Transverse colon (tissue), 4 donors: ENCODE measurements at regions not wholly inside any gene's neighbourhood (a gene's known extent, or its start where the extent isn't known, plus 50 kb on each side); places are given as distances from the start of the nearest gene placed in this dataset.

Source experiments
- DNase-seq: peaks from one replicate; pipeline ENCODE4 v3.0.0-alpha.2; 2019
- H3K27ac ChIP-seq, 4 donors: fragments of 200-600 bp; sonication (generic); 2 replicates each; pipeline ENCODE4 v1.5.1; 2016 to 2018; ENCODE audit warnings: inconsistent platforms in 4 of 4
- H3K27me3 ChIP-seq: fragments of 200-600 bp; sonication (generic); 2 replicates; pipeline ENCODE4 v1.5.1; 2017; ENCODE audit warnings: inconsistent platforms
- H3K36me3 ChIP-seq, 4 donors: fragments of 200-600 bp; sonication (generic); 2 replicates each; pipeline ENCODE4 v1.5.1; 2017 to 2019; ENCODE audit warnings: inconsistent platforms in 4 of 4
- H3K4me1 ChIP-seq, 4 donors: fragments of 200-600 bp; sonication (generic); 2 replicates each; pipeline ENCODE4 v1.5.1; 2017 to 2020; ENCODE audit warnings: inconsistent platforms in 4 of 4
- H3K4me3 ChIP-seq, 4 donors: fragments of 200-600 bp; sonication (generic); 1 replicate in 1 of 4; 2 replicates in 3 of 4; pipeline versions ENCODE4 v1.5.1 to v1.6.1; 2017 to 2019; ENCODE audit warnings: inconsistent platforms in 4 of 4
- H3K9me3 ChIP-seq, 2 donors: fragments of 200-600 bp; sonication (generic); 2 replicates each; pipeline ENCODE4 v1.5.1; 2017 to 2019; ENCODE audit warnings: inconsistent platforms in 2 of 2
- CTCF ChIP-seq, 5 experiments: fragments of 200-600 bp in 3 of 5; fragments of 450-650 bp in 2 of 5; sonication (generic) in 3 of 5; IDR thresholded peaks; 1 replicate in 2 of 5; 2 replicates in 3 of 5; pipeline ENCODE4 v1.5.1; 2016 to 2017; ENCODE audit warnings: antibody characterized with exemption in 5 of 5, inconsistent platforms in 3 of 5, mild to moderate bottlenecking in 2 of 5, moderate library complexity in 1 of 5
- EP300 ChIP-seq: sonication (generic); formaldehyde crosslinking; IDR thresholded peaks from one replicate; pipeline ENCODE4 v1.6.1; 2017; ENCODE audit warnings: antibody characterized with exemption, low read depth
- POLR2A ChIP-seq: fragments of 450-650 bp; IDR thresholded peaks from one replicate; pipeline ENCODE4 v1.6.1; 2016; ENCODE audit warnings: antibody characterized with exemption, mild to moderate bottlenecking, moderate library complexity
- POLR2AphosphoS5 ChIP-seq, 3 donors: sonication (generic); formaldehyde crosslinking; IDR thresholded peaks; one replicate each; pipeline ENCODE4 v1.6.1; 2016; ENCODE audit warnings: antibody characterized with exemption in 3 of 3
- whole genome bisulfite sequencing, 2 donors: methylation state at CpG; one replicate each; pipeline ENCODE4 v1.1.5; 2018; ENCODE audit warnings: low coverage in 1 of 2; 5-methylcytosine and 5-hydroxymethylcytosine counted together
- in situ Hi-C, 4 donors: fragments of 200-750 bp; cut with MboI; loops; one replicate each; pipeline versions ENCODE4 v1.15.0 to v1.15.1; 2017; ENCODE audit warnings: low sequenced_read_pairs in 3 of 4, low pct_ligation_motif_present in 1 of 4, low pct_unique_long_range_greater_than_20kb in 1 of 4
- intact Hi-C: fragments of 100-400 bp; cut with DNase I; formaldehyde crosslinking; loops from one replicate; pipeline ENCODE4 v1.15.1; 2023; ENCODE audit warnings: low total_unique reads

GRCh38 chr2:217363470-217363869 is 503.6 kb upstream of the TNP1 start:
- in situ Hi-C loops (no loop called here), intact Hi-C loops (no loop called here)
- Histone ChIP-seq H3K9me3 (no peaks in the 10 kb centered on the region), H3K36me3 (no peaks in the 10 kb centered on the region), H3K4me3 (no peak overlapping the region), H3K27me3 (no peaks in the 10 kb centered on the region), H3K27ac (peak overlapping the region in 1 of 4 donors; percentile 82), H3K4me1 (peaks cover 3 to 19% (median 8%) of the 10 kb centered on the region in 4 donors)
- no peak for TF ChIP-seq POLR2AphosphoS5 (IDR thresholded peaks at IDR 0.05)
- no peak for TF ChIP-seq POLR2A
- no peak for TF ChIP-seq CTCF (IDR thresholded peaks at IDR 0.05)
- no peak for TF ChIP-seq EP300
- 69% methylated on average over 2 to 3 of the region's 3 CpGs for WGBS, 2 donors
- DNase-seq: no peak

- intact Hi-C loops (no loop called here), in situ Hi-C loops (no loop called here)
- WGBS, 2 donors: 60 to 86% methylated on average over 1 to 5 of the region's 5 CpGs
- Histone ChIP-seq H3K4me3 (no peak overlapping the region), H3K27ac (peak overlapping the region; percentile 71 to 82 (median 76)), H3K4me1 (peaks cover 3 to 19% (median 8%) of the 10 kb centered on the region in 4 donors), H3K9me3 (no peaks in the 10 kb centered on the region), H3K36me3 (no peaks in the 10 kb centered on the region), H3K27me3 (no peaks in the 10 kb centered on the region)
- TF ChIP-seq EP300 (no peak), CTCF (IDR thresholded peaks at IDR 0.05) (no peak), POLR2AphosphoS5 (IDR thresholded peaks at IDR 0.05) (no peak), POLR2A (no peak)
- no peak for DNase-seq
Observed at GRCh38 chr2:217362710-217363109, 502.8 kb upstream of the TNP1 start.

- Histone ChIP-seq H3K36me3 (no peaks in the 10 kb centered on the region), H3K27me3 (no peaks in the 10 kb centered on the region), H3K27ac (peak overlapping the region; percentile 71 to 82 (median 76)), H3K9me3 (no peaks in the 10 kb centered on the region), H3K4me1 (peaks cover 3 to 22% (median 10%) of the 10 kb centered on the region in 4 donors), H3K4me3 (no peak overlapping the region)
- intact Hi-C loops: no loop called here
- in situ Hi-C loops: no loop called here
- 81% methylated on average over 1 of the region's 1 CpG; no CpG with 5 or more reads in 1 of the 2 donors for WGBS, 2 donors
- DNase-seq: no peak
- TF ChIP-seq POLR2AphosphoS5 (IDR thresholded peaks at IDR 0.05) (no peak), CTCF (IDR thresholded peaks at IDR 0.05) (no peak), POLR2A (no peak), EP300 (no peak)
Observed at GRCh38 chr2:217362286-217362685, 502.4 kb upstream of the TNP1 start.

- no peak for DNase-seq
- no peak overlapping the region for H3K4me3 ChIP-seq
- no peaks in the 10 kb centered on the region for H3K9me3 ChIP-seq
- no peak for TF ChIP-seq POLR2A
- TF ChIP-seq POLR2AphosphoS5 (IDR thresholded peaks at IDR 0.05): no peak
- TF ChIP-seq CTCF (IDR thresholded peaks at IDR 0.05): no peak
- no peak for TF ChIP-seq EP300
- in situ Hi-C loops (no loop called here), intact Hi-C loops (no loop called here)
- no peaks in the 10 kb centered on the region for H3K36me3 ChIP-seq
- peaks cover 3 to 30% (median 13%) of the 10 kb centered on the region in 4 donors for H3K4me1 ChIP-seq
- no peaks in the 10 kb centered on the region for H3K27me3 ChIP-seq
- WGBS, 2 donors: 34 to 36% methylated on average over 2 of the region's 2 CpGs
- peak overlapping the region; percentile 71 to 82 (median 76) for H3K27ac ChIP-seq
Observed at GRCh38 chr2:217361483-217361880, 501.6 kb upstream of the TNP1 start.
